Thyroid gland (tissue), 4 donors: ENCODE measurements at regions not wholly inside any gene's neighbourhood (a gene's known extent, or its start where the extent isn't known, plus 50 kb on each side); places are given as distances from the start of the nearest gene placed in this dataset.

Experiments used
- DNase-seq, 2 donors: peaks; one replicate each; pipeline ENCODE4 v3.0.0-alpha.2; 2019
- H3K27ac ChIP-seq, 3 donors: fragments of 200-600 bp; sonication (generic); 1 replicate in 2 of 3; 2 replicates in 1 of 3; pipeline ENCODE4 v1.5.1; 2016 to 2019; ENCODE audit warnings: mild to moderate bottlenecking in 1 of 3, moderate library complexity in 1 of 3
- H3K27me3 ChIP-seq: fragments of 200-600 bp; sonication (generic); one replicate; pipeline ENCODE4 v1.5.1; 2019
- H3K36me3 ChIP-seq, 2 donors: fragments of 200-600 bp; sonication (generic); one replicate each; pipeline ENCODE4 v1.5.1; 2016 to 2019
- H3K4me1 ChIP-seq, 2 donors: fragments of 200-600 bp; sonication (generic); one replicate each; pipeline ENCODE4 v1.5.1; 2017 to 2019
- H3K4me3 ChIP-seq, 3 donors: fragments of 200-600 bp; sonication (generic); replicated peaks in 1 of 3; 1 replicate in 2 of 3; 2 replicates in 1 of 3; pipeline ENCODE4 v1.5.1; 2016; ENCODE audit warnings: mild to moderate bottlenecking in 1 of 3
- H3K9me3 ChIP-seq: fragments of 200-600 bp; sonication (generic); one replicate; pipeline ENCODE4 v1.5.1; 2017
- CTCF ChIP-seq, 6 experiments: fragments of 200-600 bp in 3 of 6; fragments of 450-650 bp in 3 of 6; sonication (generic) in 3 of 6; IDR thresholded peaks; one replicate each; pipeline ENCODE4 v1.5.1; 2016 to 2019; ENCODE audit warnings: antibody characterized with exemption in 6 of 6, mild to moderate bottlenecking in 2 of 6, inconsistent platforms in 1 of 6, moderate library complexity in 1 of 6
- POLR2A ChIP-seq, 2 donors: fragments of 450-650 bp; IDR thresholded peaks; one replicate each; pipeline ENCODE4 v1.6.1; 2017; ENCODE audit warnings: antibody characterized with exemption in 2 of 2, mild to moderate bottlenecking in 2 of 2, moderate library complexity in 1 of 2
- WGBS, 2 donors: methylation state at CpG; one replicate each; pipeline ENCODE4 v1.1.5; 2017; 5-methylcytosine and 5-hydroxymethylcytosine counted together
- intact Hi-C: fragments of 100-400 bp; cut with DNase I; formaldehyde crosslinking; loops from one replicate; pipeline ENCODE4 v1.15.1; 2023

- Histone ChIP-seq H3K27ac (no peak overlapping the region), H3K4me1 (no peaks in the 10 kb centered on the region), H3K4me3 (no peak overlapping the region), H3K9me3 (no peaks in the 10 kb centered on the region), H3K27me3 (no peaks in the 10 kb centered on the region), H3K36me3 (no peaks in the 10 kb centered on the region)
- 81 to 91% methylated on average over 13 to 14 of the region's 14 CpGs for WGBS, 2 donors
- DNase-seq: no peak
- intact Hi-C loops: no loop called here
- TF ChIP-seq CTCF (IDR thresholded peaks at IDR 0.05) (no peak), POLR2A (IDR thresholded peaks at IDR 0.05) (no peak)
Measured at GRCh38 chr10:130434446-130435385, 298.5 kb downstream of the GLRX3 start.

- Histone ChIP-seq H3K27ac (no peak overlapping the region), H3K4me3 (no peak overlapping the region), H3K4me1 (no peaks in the 10 kb centered on the region), H3K9me3 (no peaks in the 10 kb centered on the region), H3K27me3 (no peaks in the 10 kb centered on the region), H3K36me3 (no peaks in the 10 kb centered on the region)
- TF ChIP-seq POLR2A (IDR thresholded peaks at IDR 0.05): no peak
- no peak for TF ChIP-seq CTCF (IDR thresholded peaks at IDR 0.05)
- intact Hi-C loops: no loop called here
- no peak for DNase-seq
- WGBS, 2 donors: 94% methylated on average over 3 of the region's 3 CpGs
Measured at GRCh38 chr10:130435961-130436360, 299.8 kb downstream of the GLRX3 start.

- H3K9me3 ChIP-seq: no peaks in the 10 kb centered on the region
- intact Hi-C loops: no loop called here
- no peak overlapping the region for H3K27ac ChIP-seq
- no peaks in the 10 kb centered on the region for H3K4me1 ChIP-seq
- H3K4me3 ChIP-seq: no peak overlapping the region
- no peaks in the 10 kb centered on the region for H3K36me3 ChIP-seq
- no peak for DNase-seq
- no peaks in the 10 kb centered on the region for H3K27me3 ChIP-seq
- 96 to 97% methylated on average over 7 of the region's 7 CpGs for WGBS, 2 donors
- TF ChIP-seq POLR2A (IDR thresholded peaks at IDR 0.05) (no peak), CTCF (IDR thresholded peaks at IDR 0.05) (no peak)
Measured at GRCh38 chr10:130438861-130439260, 302.7 kb downstream of the GLRX3 start.

GRCh38 chr10:130439766-130440165, 303.6 kb downstream of the GLRX3 start:
- TF ChIP-seq CTCF (IDR thresholded peaks at IDR 0.05): no peak
- TF ChIP-seq POLR2A (IDR thresholded peaks at IDR 0.05): no peak
- Histone ChIP-seq H3K27me3 (no peaks in the 10 kb centered on the region), H3K4me3 (no peak overlapping the region), H3K9me3 (no peaks in the 10 kb centered on the region), H3K36me3 (no peaks in the 10 kb centered on the region), H3K4me1 (no peaks in the 10 kb centered on the region), H3K27ac (no peak overlapping the region)
- 89 to 94% methylated on average over 6 of the region's 6 CpGs for WGBS, 2 donors
- intact Hi-C loops: no loop called here
- DNase-seq: no peak

GRCh38 chr10:130440494-130440893, 304.3 kb downstream of the GLRX3 start:
- intact Hi-C loops: no loop called here
- H3K27me3 ChIP-seq: no peaks in the 10 kb centered on the region
- no peak overlapping the region for H3K4me3 ChIP-seq
- no peaks in the 10 kb centered on the region for H3K4me1 ChIP-seq
- H3K36me3 ChIP-seq: no peaks in the 10 kb centered on the region
- no peak for DNase-seq
- TF ChIP-seq CTCF (IDR thresholded peaks at IDR 0.05) (no peak), POLR2A (IDR thresholded peaks at IDR 0.05) (no peak)
- no peak overlapping the region for H3K27ac ChIP-seq
- no peaks in the 10 kb centered on the region for H3K9me3 ChIP-seq
- WGBS, 2 donors: 90 to 98% methylated on average over 5 of the region's 5 CpGs
